ENCODE measurements at regions not wholly inside any gene's neighbourhood (a gene's known extent, or its start where the extent isn't known, plus 50 kb on each side); places are given as distances from the start of the nearest gene placed in this dataset.

DNA sequence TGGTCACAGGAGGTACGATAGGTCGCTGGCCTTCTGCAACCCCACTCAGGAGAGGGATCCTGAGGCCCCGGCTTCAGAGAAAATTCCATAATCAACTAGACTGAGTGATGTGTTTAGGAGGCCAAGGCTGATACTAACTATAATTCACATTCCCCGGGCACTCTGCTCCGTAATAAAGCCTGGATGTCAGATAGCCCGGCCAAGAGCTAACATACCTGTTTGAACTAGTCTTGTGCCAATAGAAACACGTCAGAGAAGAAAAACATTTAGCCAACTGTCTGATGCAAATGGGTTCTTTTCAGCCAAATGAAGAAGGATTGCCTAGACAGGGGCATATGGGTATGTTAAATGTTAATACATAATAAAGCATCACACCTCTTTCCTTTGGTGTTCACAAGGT, 204.2 kb downstream of the TSHZ3 start:
- no peaks in the 10 kb centered on the region for H3K36me3 ChIP-seq
- no peak for DNase-seq
- H3K27me3 ChIP-seq (ENCODE audit: low read depth), result peaks cover 41% of the 10 kb centered on the region
- intact Hi-C loops (cut with micrococcal nuclease), result no loop called here
- no peak overlapping the region for H3K27ac ChIP-seq (replicated peaks)
- H3K4me1 ChIP-seq, result no peaks in the 10 kb centered on the region
- no peaks in the 10 kb centered on the region for H3K9me3 ChIP-seq (replicated peaks)
- no peak overlapping the region for H3K4me3 ChIP-seq
- TF ChIP-seq, protein P1, sequence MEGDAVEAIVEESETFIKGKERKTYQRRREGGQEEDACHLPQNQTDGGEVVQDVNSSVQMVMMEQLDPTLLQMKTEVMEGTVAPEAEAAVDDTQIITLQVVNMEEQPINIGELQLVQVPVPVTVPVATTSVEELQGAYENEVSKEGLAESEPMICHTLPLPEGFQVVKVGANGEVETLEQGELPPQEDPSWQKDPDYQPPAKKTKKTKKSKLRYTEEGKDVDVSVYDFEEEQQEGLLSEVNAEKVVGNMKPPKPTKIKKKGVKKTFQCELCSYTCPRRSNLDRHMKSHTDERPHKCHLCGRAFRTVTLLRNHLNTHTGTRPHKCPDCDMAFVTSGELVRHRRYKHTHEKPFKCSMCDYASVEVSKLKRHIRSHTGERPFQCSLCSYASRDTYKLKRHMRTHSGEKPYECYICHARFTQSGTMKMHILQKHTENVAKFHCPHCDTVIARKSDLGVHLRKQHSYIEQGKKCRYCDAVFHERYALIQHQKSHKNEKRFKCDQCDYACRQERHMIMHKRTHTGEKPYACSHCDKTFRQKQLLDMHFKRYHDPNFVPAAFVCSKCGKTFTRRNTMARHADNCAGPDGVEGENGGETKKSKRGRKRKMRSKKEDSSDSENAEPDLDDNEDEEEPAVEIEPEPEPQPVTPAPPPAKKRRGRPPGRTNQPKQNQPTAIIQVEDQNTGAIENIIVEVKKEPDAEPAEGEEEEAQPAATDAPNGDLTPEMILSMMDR (IDR thresholded peaks at IDR 0.05; ENCODE audit: borderline replicate concordance), result no peak

DNA sequence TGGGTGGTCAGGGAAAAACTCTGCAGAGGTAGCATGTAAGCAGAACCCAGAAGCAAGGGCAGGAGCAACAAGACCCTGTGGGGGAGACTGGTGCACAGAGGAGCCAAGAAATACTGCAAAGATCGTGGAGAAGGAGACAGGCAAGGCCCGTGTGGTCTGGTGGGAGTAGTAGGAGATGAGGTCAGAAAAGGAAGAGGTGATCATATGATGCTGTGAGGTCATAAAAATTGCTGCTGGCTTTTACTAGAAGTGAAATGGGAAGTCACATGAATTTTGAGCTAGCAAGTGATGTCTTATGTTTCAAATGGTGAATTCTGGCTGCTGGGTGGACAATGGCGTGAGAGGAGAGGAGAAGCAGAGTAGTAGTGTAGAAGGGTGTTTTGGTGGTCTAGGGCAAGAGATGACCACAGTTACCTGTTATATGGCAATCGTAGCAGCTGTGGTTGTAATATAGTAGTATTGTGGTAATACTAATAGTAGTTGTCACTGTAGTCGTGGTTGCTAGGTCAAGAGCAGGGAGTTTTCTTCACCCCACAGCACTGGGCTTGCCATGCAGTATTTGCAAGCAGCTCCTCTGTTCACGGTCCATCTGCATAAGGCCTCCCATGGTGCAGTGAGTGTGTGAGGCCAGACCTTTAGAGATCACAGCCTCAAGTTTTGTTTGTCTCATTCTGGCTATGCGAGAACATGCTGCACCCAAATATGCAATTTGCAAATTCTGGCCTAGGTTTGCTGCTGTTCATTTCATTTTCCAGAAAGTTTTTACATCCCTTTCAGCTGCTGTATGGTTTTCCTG, 205.0 kb downstream of the TSHZ3 start:
- TF ChIP-seq, protein P1 (IDR thresholded peaks at IDR 0.05; ENCODE audit: borderline replicate concordance), result no peak
- Histone ChIP-seq H3K9me3 (replicated peaks) (no peaks in the 10 kb centered on the region), H3K4me3 (no peak overlapping the region), H3K4me1 (no peaks in the 10 kb centered on the region), H3K27ac (replicated peaks) (no peak overlapping the region), H3K27me3 (ENCODE audit: low read depth) (peaks cover 39% of the 10 kb centered on the region), H3K36me3 (no peaks in the 10 kb centered on the region)
- intact Hi-C loops (cut with micrococcal nuclease), result no loop called here
- DNase-seq, result no peak

DNA sequence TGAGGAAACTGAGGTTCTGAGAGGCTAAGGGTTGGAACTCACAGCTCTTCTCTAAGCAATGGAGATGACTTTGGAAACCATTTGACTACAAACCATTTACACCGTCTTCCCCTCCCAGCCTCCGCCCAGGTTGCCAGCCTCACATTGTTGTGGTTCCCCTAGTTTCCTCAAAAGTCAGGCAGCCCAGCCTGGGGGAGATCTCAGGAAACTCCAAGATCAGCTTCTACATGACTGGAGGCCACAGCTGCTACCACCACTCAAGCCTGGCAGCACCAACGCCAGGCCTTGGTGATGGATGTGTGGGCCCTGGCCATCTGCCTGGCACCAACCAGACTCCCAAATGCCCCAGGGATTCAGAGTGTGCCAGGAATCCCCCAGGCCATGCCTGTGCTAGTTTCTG, 207.9 kb downstream of the TSHZ3 start:
- no peak overlapping the region for H3K4me3 ChIP-seq
- H3K27me3 ChIP-seq (ENCODE audit: low read depth), result peaks cover 16% of the 10 kb centered on the region
- intact Hi-C loops (cut with micrococcal nuclease), result no loop called here
- DNase-seq, result no peak
- H3K9me3 ChIP-seq (replicated peaks), result no peaks in the 10 kb centered on the region
- no peaks in the 10 kb centered on the region for H3K36me3 ChIP-seq
- H3K4me1 ChIP-seq, result no peaks in the 10 kb centered on the region
- TF ChIP-seq, protein P1 (IDR thresholded peaks at IDR 0.05; ENCODE audit: borderline replicate concordance), result no peak
- H3K27ac ChIP-seq (replicated peaks), result no peak overlapping the region

DNA sequence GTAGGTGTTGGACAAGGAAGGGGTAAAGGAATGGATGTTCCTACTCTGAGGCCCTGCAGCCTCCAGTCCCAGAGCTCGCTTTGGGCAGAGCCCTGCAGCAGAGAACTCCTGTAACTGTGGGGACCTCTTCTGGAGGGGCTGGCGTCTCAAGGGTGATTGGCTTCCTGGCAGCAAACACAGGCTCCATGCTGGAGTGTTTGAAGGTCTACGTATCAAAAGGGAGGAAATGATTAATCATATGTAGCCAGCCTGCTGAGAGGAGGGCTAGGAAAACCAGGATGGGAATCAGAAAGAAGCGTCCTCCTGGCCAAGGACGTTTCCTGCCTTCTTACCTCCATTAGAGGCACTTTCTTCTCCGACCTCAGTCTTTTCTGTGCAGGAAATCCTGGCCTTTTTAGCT, 208.5 kb downstream of the TSHZ3 start:
- Histone ChIP-seq H3K9me3 (replicated peaks) (no peaks in the 10 kb centered on the region), H3K4me1 (no peaks in the 10 kb centered on the region)
- DNase-seq, result no peak

DNA sequence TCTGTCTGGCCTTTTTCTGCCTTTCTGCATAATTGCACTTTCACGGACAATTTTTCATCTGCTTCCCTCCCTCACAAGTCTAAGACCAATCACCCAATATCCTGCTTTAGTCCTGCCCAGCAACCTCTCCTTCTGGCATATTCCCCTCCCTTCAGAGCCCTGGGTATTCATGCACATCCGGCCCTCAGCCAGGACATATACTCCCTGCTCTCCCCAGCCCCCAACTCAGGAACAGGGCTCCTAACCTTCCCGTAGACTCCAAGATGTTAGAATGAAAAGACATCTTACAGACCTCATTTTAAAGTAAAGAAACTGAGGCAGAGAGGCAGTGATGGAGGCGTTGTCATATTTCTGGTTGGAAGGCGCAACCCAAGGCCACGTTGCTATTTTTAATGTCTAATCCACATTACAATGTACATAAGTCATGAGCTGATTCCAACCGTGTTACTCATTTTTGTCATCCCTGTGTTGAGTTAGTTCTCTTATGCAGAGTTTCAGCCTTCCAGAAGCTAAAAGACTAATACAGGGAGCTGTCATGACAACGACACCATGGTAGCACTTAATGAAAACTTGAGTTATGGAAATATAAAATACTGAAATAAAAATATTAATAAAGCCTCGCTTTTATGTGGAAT, 209.2 kb downstream of the TSHZ3 start:
- Histone ChIP-seq H3K4me1 (no peaks in the 10 kb centered on the region), H3K36me3 (no peaks in the 10 kb centered on the region), H3K27ac (replicated peaks) (no peak overlapping the region), H3K9me3 (replicated peaks) (no peaks in the 10 kb centered on the region), H3K4me3 (no peak overlapping the region), H3K27me3 (ENCODE audit: low read depth) (peaks cover 5% of the 10 kb centered on the region)
- no peak for DNase-seq
- TF ChIP-seq, protein P1 (IDR thresholded peaks at IDR 0.05; ENCODE audit: borderline replicate concordance), result no peak
- intact Hi-C loops (cut with micrococcal nuclease), result no loop called here

More for the DNA sequence above, 208.5 kb downstream of the TSHZ3 start:
- Histone ChIP-seq H3K4me3 (no peak overlapping the region), H3K27ac (replicated peaks) (no peak overlapping the region), H3K36me3 (no peaks in the 10 kb centered on the region), H3K27me3 (ENCODE audit: low read depth) (peaks cover 11% of the 10 kb centered on the region)
- TF ChIP-seq, protein P1 (IDR thresholded peaks at IDR 0.05; ENCODE audit: borderline replicate concordance), result no peak
- intact Hi-C loops (cut with micrococcal nuclease), result no loop called here

Measured in left ventricle myocardium inferior (tissue), 1 donor.